GM12872 (cell line): ENCODE measurements at regions not wholly inside any gene's neighbourhood (a gene's known extent, or its start where the extent isn't known, plus 50 kb on each side); places are given as distances from the start of the nearest gene placed in this dataset.

Source experiments
- TF ChIP-seq, protein P1 (sequence below): IDR thresholded peaks from 3 replicates; pipeline ENCODE4 v1.5.1; 2011; ENCODE audit warnings: low read depth, mild to moderate bottlenecking, low read length, moderate library complexity; ENCODE audit not compliant: insufficient read depth

DNA sequence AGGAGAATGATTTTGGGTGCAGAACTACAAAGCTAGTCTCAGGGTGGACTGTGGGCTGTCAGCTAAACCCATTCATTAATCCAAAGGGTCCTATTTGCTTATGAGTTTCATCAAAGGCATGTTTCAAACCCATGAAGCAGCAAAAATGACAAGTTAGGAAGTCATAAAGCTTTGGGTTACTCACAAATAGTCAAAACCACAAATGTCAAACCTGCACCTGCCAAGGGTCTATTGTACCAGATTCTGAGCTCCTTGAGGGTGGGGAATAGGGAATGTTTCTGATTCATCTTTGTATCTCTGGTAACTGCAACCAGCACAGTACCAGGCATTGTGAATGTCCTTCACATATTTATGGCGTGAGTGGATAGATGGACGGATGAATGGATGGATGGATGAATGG lies 317.7 kb downstream of the MAF start:
- TF ChIP-seq, protein P1, sequence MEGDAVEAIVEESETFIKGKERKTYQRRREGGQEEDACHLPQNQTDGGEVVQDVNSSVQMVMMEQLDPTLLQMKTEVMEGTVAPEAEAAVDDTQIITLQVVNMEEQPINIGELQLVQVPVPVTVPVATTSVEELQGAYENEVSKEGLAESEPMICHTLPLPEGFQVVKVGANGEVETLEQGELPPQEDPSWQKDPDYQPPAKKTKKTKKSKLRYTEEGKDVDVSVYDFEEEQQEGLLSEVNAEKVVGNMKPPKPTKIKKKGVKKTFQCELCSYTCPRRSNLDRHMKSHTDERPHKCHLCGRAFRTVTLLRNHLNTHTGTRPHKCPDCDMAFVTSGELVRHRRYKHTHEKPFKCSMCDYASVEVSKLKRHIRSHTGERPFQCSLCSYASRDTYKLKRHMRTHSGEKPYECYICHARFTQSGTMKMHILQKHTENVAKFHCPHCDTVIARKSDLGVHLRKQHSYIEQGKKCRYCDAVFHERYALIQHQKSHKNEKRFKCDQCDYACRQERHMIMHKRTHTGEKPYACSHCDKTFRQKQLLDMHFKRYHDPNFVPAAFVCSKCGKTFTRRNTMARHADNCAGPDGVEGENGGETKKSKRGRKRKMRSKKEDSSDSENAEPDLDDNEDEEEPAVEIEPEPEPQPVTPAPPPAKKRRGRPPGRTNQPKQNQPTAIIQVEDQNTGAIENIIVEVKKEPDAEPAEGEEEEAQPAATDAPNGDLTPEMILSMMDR: no peak

DNA sequence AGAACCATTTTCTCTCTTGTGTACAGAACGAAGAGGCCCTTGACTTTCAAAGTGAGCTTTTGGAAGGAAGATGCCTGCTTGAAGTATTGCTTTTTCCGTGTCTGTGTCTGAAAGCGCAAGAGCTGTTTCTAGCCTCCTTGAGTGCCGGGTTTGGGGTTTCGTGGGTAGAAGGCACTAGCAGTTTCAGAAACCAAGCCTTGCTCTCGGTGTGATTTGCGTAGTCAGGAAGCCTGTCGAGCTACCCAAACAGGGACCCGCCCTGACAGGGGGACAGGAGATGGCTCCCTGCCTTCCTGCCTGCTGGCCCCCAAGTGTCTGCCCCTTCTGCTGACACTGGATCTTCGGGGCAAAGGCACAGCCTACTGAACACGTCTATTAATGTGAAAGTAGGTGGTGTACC lies 322.0 kb downstream of the MAF start:
- TF ChIP-seq, protein P1: no peak

DNA sequence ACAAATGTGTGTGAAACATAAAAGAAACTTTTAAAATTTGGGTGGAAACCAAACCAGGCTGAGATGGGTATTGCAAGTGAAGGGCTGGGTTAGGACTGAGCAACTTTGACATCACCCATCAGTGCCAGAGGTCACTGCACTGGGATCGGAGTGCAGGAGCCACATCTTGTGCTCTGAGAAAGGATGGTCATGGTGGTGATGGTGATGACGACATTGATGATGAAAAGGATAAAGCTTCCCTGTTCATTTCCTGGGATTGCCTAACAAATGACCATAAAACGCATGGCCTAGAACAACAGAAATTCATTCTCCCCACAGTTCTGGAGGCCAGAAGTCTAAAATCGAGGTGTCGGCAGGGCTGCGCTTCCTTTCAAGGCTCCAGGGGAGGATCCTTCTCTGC lies 324.0 kb downstream of the MAF start:
- TF ChIP-seq, protein P1: no peak

DNA sequence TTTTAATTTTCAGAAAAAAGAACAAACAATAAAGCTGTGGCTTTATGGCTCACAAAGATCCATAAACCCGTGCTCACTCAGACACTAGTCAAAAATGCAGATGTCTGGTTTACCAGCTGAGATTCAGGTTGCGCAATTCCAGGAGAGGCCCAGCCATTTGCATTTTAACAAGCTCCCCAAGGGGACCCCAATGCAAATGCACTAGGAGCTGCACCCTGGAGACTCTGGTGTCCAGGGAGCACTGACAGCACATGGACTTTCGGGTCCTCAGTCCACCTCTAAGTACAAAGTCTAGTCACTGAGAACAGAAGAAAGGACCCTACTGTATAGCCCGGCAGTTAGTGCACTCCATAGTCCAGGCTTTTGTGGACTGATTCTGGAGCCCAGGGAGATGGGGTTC lies 326.3 kb downstream of the MAF start:
- TF ChIP-seq, protein P1: no peak

DNA sequence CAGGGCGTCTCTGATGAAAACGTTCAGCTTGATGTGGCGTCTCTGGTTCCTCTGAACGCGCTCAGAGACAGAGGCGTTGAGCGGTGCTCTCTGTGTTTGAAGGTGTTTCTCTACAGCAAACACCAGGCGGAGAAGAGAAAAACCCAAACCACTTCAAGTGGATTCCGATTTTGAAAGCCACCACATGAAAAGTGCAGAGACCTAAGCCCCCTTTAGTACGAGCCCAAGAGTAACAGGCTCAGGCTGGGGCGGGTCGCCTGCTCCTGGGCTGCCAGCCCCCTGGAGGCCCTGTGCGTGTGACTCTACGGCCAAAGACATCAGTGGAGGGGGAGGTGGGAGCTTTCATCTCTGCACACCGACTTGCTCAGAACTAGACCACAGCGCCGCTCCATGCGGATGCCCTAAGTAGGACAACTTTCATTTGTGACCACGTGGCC lies 328.4 kb downstream of the MAF start:
- TF ChIP-seq, protein P1: no peak

DNA sequence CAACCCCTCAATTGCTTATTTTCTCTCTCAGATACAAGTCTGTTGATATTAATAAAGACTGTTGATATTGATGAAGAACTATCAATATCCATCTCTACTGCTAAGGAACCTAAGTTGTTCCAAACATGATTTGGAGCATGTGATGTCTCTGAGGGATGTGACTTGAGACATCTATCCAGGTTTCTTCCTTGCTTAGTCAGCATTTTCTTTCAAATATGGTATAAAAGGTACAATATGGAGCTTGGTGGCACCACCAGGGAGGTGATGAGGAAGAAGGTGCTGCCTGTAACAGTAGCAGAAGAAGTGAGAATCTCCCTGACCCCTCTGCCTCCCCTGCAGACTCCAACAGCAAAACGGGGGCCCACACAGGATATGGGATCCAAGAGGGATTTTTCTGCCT lies 329.0 kb downstream of the MAF start:
- TF ChIP-seq, protein P1: no peak

DNA sequence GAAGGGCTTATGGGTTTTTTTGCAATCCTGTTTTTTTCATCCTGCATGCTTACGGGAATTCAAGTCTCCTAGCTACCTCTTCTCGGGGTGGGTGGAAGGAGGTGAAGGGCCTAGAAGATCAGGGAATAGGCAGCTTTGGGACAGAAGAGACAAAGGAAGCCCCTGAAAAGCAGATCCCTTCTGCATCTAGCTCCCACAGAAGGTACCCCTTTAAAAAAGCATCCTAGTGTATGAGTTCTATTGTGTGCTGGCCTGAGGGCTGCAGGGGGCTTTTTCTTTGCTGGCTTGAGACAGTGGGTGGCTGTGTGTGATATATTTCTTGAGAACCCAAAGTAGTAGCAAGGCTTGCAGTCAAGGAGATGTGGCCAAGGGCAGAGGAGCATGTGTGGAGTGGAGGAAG lies 330.5 kb downstream of the MAF start:
- TF ChIP-seq, protein P1: no peak

DNA sequence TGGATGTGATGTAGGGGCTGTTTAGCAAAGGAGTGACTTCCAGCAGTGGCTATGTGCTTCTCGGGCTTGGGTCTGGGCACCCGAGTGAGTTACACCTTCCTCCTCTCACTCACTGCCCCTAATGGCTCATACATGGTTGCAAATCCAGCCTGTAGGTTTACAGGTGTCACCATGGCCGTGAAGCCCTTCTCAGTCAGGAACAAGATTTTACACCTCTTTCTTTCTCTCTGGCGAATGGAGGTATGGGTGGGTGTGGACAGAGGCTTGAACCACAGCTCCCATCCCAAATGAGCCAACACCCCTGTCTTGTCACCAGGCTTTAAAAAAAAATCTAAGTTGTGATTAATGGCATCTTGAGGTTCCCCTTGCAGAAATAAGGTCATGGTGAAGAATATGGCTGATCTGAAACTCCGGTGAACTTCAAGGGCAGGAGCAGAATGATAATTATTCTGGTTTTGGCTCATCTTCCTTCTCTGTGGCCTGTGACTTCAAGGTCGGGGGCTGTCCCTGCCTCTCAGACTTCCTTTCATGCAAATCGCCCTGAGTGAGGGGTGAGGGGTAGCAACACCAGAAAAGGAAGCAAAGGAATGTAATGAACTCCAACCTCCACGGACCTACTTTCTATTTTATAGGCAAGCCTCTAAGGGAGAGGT lies 331.2 kb downstream of the MAF start:
- TF ChIP-seq, protein P1: no peak
